ENCODE measurements at regions not wholly inside any gene's neighbourhood (a gene's known extent, or its start where the extent isn't known, plus 50 kb on each side); places are given as distances from the start of the nearest gene placed in this dataset.

DNA sequence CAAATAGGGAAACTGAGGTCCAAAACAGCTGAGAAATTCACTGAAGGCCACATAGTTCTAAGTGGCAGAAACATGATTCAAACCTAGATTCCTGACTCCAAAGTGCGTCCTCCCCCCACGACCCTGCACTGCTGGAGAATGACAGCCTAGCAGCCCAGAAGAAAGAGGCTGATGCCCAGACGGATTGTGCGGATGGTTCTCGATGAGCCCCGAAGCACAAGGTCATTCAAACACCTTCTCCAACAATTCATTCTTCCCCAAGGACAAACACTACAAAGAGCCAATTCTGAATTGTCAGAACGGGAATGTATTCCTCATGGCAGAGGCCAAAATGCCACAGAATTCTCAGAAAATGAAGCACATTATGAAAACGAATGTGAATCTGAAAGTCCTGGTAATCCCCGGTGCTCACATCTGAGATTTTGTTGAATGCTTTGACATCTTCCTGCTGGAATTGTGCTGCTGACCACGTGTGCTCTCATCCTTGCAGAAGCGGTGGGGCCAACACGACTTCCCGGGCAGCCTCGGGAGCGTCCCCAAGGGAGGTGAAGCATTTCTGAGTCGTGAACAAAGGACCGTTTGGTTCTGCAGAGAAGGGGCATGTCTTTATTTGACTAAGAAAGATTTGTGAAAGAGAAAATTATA, 337.0 kb downstream of the EIPR1 start:
- Histone ChIP-seq H3K4me2 (no peak overlapping the region), H2AFZ (no peak overlapping the region), H3K27me3 (ENCODE audit: insufficient read depth, low read depth) (peaks cover 89% of the 10 kb centered on the region), H3F3A (ENCODE audit: insufficient read depth, low read depth) (peaks cover 4% of the 10 kb centered on the region), H3K9me3 (ENCODE audit: insufficient read depth, low read depth) (0 out of 2 replicates have a peak, but pooled peaks cover 4% of the 10 kb centered on the region), H3K27ac (no peak overlapping the region), H4K20me1 (ENCODE audit: insufficient read depth) (no peaks in the 10 kb centered on the region), H3K36me3 (ENCODE audit: low read depth) (no peaks in the 10 kb centered on the region), H3K4me1 (replicated peaks; ENCODE audit: insufficient read depth) (no peaks in the 10 kb centered on the region), H3K4me3 (no peak overlapping the region), H3K9me2 (ENCODE audit: insufficient read depth) (no peaks in the 10 kb centered on the region), H3K79me2 (ENCODE audit: low read depth) (no peaks in the 10 kb centered on the region)
- ChIA-PET CTCF (no interaction called here), POLR2A (ENCODE audit: unreplicated experiment) (no interaction called here)
- no TSS peak for BruUV-seq (replicated peaks)
- intact Hi-C loops (cut with micrococcal nuclease; ENCODE audit: unreplicated experiment): no loop called here
- no peak for TF ChIP-seq EZH2 (IDR thresholded peaks at IDR 0.05; ENCODE audit: low read depth)
- TF ChIP-seq, protein P1, sequence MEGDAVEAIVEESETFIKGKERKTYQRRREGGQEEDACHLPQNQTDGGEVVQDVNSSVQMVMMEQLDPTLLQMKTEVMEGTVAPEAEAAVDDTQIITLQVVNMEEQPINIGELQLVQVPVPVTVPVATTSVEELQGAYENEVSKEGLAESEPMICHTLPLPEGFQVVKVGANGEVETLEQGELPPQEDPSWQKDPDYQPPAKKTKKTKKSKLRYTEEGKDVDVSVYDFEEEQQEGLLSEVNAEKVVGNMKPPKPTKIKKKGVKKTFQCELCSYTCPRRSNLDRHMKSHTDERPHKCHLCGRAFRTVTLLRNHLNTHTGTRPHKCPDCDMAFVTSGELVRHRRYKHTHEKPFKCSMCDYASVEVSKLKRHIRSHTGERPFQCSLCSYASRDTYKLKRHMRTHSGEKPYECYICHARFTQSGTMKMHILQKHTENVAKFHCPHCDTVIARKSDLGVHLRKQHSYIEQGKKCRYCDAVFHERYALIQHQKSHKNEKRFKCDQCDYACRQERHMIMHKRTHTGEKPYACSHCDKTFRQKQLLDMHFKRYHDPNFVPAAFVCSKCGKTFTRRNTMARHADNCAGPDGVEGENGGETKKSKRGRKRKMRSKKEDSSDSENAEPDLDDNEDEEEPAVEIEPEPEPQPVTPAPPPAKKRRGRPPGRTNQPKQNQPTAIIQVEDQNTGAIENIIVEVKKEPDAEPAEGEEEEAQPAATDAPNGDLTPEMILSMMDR (conservative IDR thresholded peaks at IDR 0.05): no peak
- DNase-seq: no peak

DNA sequence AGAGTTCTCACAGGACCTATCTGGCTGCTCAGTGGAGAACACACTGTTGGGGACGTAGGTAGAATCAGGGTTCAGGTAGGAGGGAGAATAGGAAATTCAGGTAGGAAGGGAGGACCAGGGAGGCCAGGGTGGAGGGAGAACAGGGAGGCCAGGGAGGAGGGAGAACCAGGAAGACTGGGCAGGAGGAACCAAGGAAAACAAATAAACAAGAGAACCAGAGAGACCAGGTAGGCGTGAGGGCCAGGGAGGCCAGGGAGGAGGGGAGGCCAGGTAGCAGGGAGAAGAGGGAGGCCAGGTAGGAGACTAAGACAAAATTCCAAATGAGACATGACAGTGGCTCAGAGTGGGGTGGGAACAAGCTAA, 337.6 kb downstream of the EIPR1 start:
- H3K9me3 ChIP-seq (ENCODE audit: insufficient read depth, low read depth): 0 out of 2 replicates have a peak, but pooled peaks cover 4% of the 10 kb centered on the region
- BruUV-seq (replicated peaks): no TSS peak
- H3K9me2 ChIP-seq (ENCODE audit: insufficient read depth): no peaks in the 10 kb centered on the region
- H3K36me3 ChIP-seq (ENCODE audit: low read depth): no peaks in the 10 kb centered on the region
- intact Hi-C loops (cut with micrococcal nuclease; ENCODE audit: unreplicated experiment): no loop called here
- peaks cover 95% of the 10 kb centered on the region for H3K27me3 ChIP-seq (ENCODE audit: insufficient read depth, low read depth)
- TF ChIP-seq EZH2 (IDR thresholded peaks at IDR 0.05; ENCODE audit: low read depth): no peak
- TF ChIP-seq, protein P1 (conservative IDR thresholded peaks at IDR 0.05): no peak
- H3K4me2 ChIP-seq: no peak overlapping the region
- no peaks in the 10 kb centered on the region for H4K20me1 ChIP-seq (ENCODE audit: insufficient read depth)
- no peak for DNase-seq
- no peaks in the 10 kb centered on the region for H3K79me2 ChIP-seq (ENCODE audit: low read depth)
- CTCF ChIA-PET: no interaction called here
- H2AFZ ChIP-seq: no peak overlapping the region
- H3K27ac ChIP-seq: no peak overlapping the region
- H3F3A ChIP-seq (ENCODE audit: insufficient read depth, low read depth): no peaks in the 10 kb centered on the region
- POLR2A ChIA-PET (ENCODE audit: unreplicated experiment): no interaction called here
- H3K4me1 ChIP-seq (replicated peaks; ENCODE audit: insufficient read depth): no peaks in the 10 kb centered on the region
- no peak overlapping the region for H3K4me3 ChIP-seq

DNA sequence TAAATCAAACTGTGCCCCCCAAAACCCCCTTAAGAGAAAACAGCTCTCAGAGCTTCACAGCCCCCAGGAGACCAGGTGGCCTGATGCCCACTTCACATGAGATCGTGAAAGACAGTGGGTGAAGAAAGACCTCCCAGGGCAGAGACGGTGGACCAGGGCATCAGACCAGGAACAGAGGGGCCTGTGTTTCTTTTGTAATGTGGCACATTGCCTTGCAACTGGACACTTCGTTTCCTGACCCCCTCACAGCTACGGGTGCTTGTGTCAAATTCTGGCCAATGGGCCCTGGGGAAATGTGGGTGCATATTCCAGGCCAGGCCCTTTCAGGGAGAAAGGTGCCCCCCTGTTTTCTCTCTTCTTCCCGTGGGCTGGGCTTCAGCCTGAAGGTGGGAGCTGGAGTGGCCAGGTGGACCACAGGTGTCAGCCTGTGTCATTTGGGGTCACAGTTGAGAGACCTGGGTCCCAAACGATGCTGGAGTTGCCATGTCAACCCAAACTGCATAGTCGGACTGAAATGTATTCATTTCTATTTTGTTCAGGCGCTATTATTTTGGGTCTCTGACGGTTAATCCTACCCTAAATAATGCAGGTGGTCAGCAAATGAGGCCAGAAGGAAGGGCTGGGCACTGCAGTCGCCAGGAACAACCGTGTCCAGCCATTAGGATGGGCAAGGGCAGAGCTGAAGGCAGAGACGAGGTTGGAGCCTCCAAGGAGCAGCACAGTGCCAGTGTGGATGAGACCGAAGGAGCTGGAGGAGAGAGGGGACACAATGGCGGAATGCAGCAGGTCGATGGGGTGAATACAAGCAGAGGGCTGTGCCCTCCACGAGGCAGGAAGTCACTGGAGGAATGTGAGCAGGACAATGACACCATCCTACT, 338.2 kb downstream of the EIPR1 start:
- no peaks in the 10 kb centered on the region for H3F3A ChIP-seq (ENCODE audit: insufficient read depth, low read depth)
- no peak overlapping the region for H3K4me3 ChIP-seq
- H3K4me1 ChIP-seq (replicated peaks; ENCODE audit: insufficient read depth): no peaks in the 10 kb centered on the region
- BruUV-seq (replicated peaks): no TSS peak
- no peaks in the 10 kb centered on the region for H3K79me2 ChIP-seq (ENCODE audit: low read depth)
- intact Hi-C loops (cut with micrococcal nuclease; ENCODE audit: unreplicated experiment): no loop called here
- no peak overlapping the region for H3K4me2 ChIP-seq
- ChIA-PET POLR2A (ENCODE audit: unreplicated experiment) (no interaction called here), CTCF (no interaction called here)
- H3K36me3 ChIP-seq (ENCODE audit: low read depth): no peaks in the 10 kb centered on the region
- no peak overlapping the region for H3K27ac ChIP-seq
- no peaks in the 10 kb centered on the region for H4K20me1 ChIP-seq (ENCODE audit: insufficient read depth)
- no peak for DNase-seq
- H3K9me2 ChIP-seq (ENCODE audit: insufficient read depth): no peaks in the 10 kb centered on the region
- 0 out of 2 replicates have a peak, but pooled peaks cover 3% of the 10 kb centered on the region for H3K9me3 ChIP-seq (ENCODE audit: insufficient read depth, low read depth)
- H2AFZ ChIP-seq: no peak overlapping the region
- H3K27me3 ChIP-seq (ENCODE audit: insufficient read depth, low read depth): peaks cover 100% of the 10 kb centered on the region
- TF ChIP-seq, protein P1 (conservative IDR thresholded peaks at IDR 0.05): no peak
- no peak for TF ChIP-seq EZH2 (IDR thresholded peaks at IDR 0.05; ENCODE audit: low read depth)

Data from PC-9 (cell line).